ENCODE measurements at regions not wholly inside any gene's neighbourhood (a gene's known extent, or its start where the extent isn't known, plus 50 kb on each side); places are given as distances from the start of the nearest gene placed in this dataset.
"Not testable (repeated sequence)": the region's sequence is repeated elsewhere in the genome, so short reads cannot be mapped to it uniquely, and the experiment has no call there.

DNA sequence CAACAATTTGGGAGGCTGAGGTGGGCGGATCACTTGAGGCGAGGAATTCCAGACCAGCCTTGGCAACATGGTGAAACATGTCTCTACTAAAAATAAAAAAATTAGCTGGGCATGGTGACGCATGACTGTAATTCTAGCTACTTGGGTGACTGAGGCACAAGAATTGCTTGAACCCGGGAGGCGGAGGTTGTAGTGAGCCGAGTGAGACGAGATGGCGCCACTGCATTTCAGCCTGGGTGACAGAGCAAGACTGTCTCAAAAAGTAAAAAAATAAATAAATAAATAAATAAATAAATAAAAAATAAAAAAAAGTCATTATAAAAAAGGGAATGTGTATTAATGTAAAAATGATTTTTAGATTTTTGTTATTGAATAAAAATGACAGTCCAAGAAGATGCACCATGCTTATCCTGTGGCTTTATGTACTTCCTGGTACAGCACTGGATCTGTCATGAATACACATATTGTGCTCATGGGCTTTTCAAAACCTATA, 658.8 kb upstream of the LRRN3 start:
- no peak overlapping the region for H3K27ac ChIP-seq
- no peak for DNase-seq (ENCODE audit: low spot score in 2 of 2)
- intact Hi-C loops (cut with DNase I): no loop called here
- H3K4me3 ChIP-seq: no peak overlapping the region
- no peaks in the 10 kb centered on the region for H3K36me3 ChIP-seq
- H3K9me3 ChIP-seq: no peaks in the 10 kb centered on the region
- H3K27me3 ChIP-seq: no peaks in the 10 kb centered on the region
- TF ChIP-seq, protein P1, sequence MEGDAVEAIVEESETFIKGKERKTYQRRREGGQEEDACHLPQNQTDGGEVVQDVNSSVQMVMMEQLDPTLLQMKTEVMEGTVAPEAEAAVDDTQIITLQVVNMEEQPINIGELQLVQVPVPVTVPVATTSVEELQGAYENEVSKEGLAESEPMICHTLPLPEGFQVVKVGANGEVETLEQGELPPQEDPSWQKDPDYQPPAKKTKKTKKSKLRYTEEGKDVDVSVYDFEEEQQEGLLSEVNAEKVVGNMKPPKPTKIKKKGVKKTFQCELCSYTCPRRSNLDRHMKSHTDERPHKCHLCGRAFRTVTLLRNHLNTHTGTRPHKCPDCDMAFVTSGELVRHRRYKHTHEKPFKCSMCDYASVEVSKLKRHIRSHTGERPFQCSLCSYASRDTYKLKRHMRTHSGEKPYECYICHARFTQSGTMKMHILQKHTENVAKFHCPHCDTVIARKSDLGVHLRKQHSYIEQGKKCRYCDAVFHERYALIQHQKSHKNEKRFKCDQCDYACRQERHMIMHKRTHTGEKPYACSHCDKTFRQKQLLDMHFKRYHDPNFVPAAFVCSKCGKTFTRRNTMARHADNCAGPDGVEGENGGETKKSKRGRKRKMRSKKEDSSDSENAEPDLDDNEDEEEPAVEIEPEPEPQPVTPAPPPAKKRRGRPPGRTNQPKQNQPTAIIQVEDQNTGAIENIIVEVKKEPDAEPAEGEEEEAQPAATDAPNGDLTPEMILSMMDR (IDR thresholded peaks at IDR 0.05): no peak
- H3K4me1 ChIP-seq: no peaks in the 10 kb centered on the region

DNA sequence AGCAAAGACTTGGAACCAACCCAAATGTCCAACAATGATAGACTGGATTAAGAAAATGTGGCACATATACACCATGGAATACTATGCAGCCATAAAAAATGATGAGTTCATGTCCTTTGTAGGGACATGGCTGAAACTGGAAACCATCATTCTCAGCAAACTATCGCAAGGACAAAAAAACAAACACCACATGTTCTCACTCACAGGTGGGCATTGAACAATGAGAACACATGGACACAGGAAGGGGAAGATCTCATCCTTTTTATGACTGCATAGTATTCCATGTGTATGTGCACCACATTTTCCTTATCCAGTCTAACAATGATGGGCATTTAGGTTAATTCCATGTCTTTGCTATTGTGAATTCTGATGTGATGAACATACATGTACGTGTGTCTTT, 652.0 kb upstream of the LRRN3 start:
- intact Hi-C loops (cut with DNase I); H3K9me3 ChIP-seq; H3K27ac ChIP-seq; H3K4me3 ChIP-seq; H3K36me3 ChIP-seq; DNase-seq (ENCODE audit: low spot score in 2 of 2); H3K4me1 ChIP-seq; H3K27me3 ChIP-seq: not testable (repeated sequence)

DNA sequence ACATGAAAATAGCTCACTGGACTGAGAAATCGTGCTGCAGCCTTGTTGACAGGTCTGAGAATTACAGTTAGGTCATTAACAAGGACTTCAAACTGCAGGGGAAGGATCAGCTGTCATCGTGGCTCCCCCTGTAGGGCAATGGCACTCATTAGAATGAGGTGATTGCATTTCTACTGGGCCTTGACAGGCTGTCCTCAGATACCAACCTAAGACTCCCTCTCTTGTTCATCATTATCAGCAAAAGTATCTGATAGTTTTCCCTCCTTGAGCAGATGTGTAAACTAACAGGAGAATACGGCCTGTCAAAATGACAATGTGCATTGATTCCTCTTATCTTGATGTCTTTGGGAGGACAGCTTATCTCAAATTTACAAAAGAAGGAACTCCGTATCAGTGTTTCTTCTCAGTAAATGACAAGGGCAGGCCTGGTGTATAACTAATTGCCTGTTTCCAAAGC, 648.5 kb upstream of the LRRN3 start:
- TF ChIP-seq, protein P1 (IDR thresholded peaks at IDR 0.05): no peak
- H3K36me3 ChIP-seq: no peaks in the 10 kb centered on the region
- intact Hi-C loops (cut with DNase I): no loop called here

DNA sequence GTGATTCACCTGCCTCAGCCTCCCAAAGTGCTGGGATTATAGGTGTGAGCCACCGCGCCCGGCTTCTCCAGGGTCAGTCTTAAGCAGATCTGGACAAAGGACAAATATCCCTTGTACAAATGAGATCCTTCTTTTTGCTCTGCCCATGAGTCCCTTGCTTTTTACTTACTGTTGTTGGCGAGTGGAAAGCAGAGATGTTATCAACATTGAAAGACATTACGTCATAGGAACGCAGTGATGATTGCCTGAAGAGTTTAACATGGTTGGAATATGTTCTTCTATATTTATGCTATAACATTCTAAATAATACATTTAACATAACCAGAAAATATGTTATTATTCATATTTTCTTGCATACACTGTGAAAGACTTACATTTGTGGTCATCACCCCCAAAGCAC, 644.3 kb upstream of the LRRN3 start:
- Histone ChIP-seq H3K4me1 (no peaks in the 10 kb centered on the region), H3K4me3 (no peak overlapping the region), H3K27me3 (no peaks in the 10 kb centered on the region), H3K36me3 (no peaks in the 10 kb centered on the region), H3K27ac (no peak overlapping the region), H3K9me3 (no peaks in the 10 kb centered on the region)
- intact Hi-C loops (cut with DNase I): no loop called here
- DNase-seq (ENCODE audit: low spot score in 2 of 2): no peak
- TF ChIP-seq, protein P1 (IDR thresholded peaks at IDR 0.05): no peak

More for the DNA sequence above, 648.5 kb upstream of the LRRN3 start:
- Histone ChIP-seq H3K9me3 (no peaks in the 10 kb centered on the region), H3K4me1 (no peaks in the 10 kb centered on the region), H3K27me3 (no peaks in the 10 kb centered on the region), H3K27ac (no peak overlapping the region), H3K4me3 (no peak overlapping the region)
- DNase-seq (ENCODE audit: low spot score in 2 of 2): no peak

DNA sequence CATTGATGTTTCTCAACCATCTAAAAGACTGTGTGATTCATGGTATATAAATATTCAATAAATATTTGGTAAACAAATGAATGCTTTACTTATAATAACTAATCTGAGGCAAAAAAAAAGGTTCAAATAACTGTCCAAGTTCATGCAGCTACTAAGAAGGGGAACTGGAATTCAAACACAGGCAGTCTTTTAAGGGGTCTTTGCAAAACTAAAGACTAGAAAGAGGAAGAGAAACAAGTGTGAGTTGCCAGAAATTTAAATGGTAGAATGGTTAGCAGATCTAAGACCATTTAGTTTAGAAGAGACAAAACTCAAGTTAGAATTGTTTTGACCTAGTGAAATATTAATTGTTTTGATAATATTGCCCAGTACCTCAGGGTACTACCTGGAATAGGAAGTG, 642.0 kb upstream of the LRRN3 start:
- Histone ChIP-seq H3K27me3 (no peaks in the 10 kb centered on the region), H3K4me3 (no peak overlapping the region), H3K27ac (no peak overlapping the region), H3K9me3 (no peaks in the 10 kb centered on the region), H3K4me1 (no peaks in the 10 kb centered on the region), H3K36me3 (no peaks in the 10 kb centered on the region)
- no peak for DNase-seq (ENCODE audit: low spot score in 2 of 2)
- TF ChIP-seq, protein P1 (IDR thresholded peaks at IDR 0.05): no peak
- intact Hi-C loops (cut with DNase I): no loop called here

DNA sequence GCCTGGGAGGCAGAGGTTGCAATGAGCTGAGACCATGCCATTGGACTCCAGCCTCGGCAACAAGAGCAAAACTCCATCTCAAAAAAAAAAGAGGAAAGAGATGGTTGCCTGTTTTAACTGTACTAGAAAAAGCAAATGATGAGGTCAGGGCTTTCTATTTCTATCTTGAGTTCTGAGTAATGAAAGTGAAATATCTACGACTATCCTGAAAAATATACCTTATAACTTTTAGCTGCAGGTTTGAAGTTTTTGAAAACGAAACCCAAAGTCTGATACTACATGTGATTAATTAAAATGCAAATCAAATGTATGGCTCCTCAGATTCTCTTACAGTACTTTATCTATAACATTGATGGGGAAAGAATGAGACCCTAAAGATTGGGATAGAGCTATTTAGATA, 636.2 kb upstream of the LRRN3 start:
- DNase-seq (ENCODE audit: low spot score in 2 of 2): no peak
- H3K36me3 ChIP-seq: no peaks in the 10 kb centered on the region
- no peaks in the 10 kb centered on the region for H3K9me3 ChIP-seq
- no peaks in the 10 kb centered on the region for H3K27me3 ChIP-seq
- TF ChIP-seq, protein P1 (IDR thresholded peaks at IDR 0.05): no peak
- no peak overlapping the region for H3K27ac ChIP-seq
- intact Hi-C loops (cut with DNase I): no loop called here
- no peak overlapping the region for H3K4me3 ChIP-seq
- no peaks in the 10 kb centered on the region for H3K4me1 ChIP-seq

All from ascending aorta (tissue), 2 donors.